H1 (cell line): ENCODE measurements at regions not wholly inside any gene's neighbourhood (a gene's known extent, or its start where the extent isn't known, plus 50 kb on each side); places are given as distances from the start of the nearest gene placed in this dataset.

Experiments
- ASH2L ChIP-seq: fragments of 200-600, 300-600 bp; sonication (generic); IDR thresholded peaks from one replicate; pipeline ENCODE4 v1.7.1; 2017; ENCODE audit warnings: low read length
- CREB1 ChIP-seq: IDR thresholded peaks from 2 replicates; pipeline ENCODE4 v1.6.1; 2012; ENCODE audit warnings: inconsistent platforms
- HDAC6 ChIP-seq: IDR thresholded peaks from one replicate; pipeline ENCODE4 v1.7.1; 2012; ENCODE audit warnings: low read depth, mild to moderate bottlenecking, inconsistent platforms, low read length, moderate library complexity
- MAFK ChIP-seq: IDR thresholded peaks from 2 replicates; pipeline ENCODE4 v1.6.1; 2012; ENCODE audit warnings: low read depth, mild to moderate bottlenecking, improper control_type of control experiment, low read length
- NRF1 ChIP-seq: IDR thresholded peaks from 2 replicates; pipeline ENCODE4 v1.6.1; 2011; ENCODE audit warnings: mild to moderate bottlenecking, low read depth, low read length, improper control_type of control experiment
- POLR2AphosphoS5 ChIP-seq: IDR thresholded peaks from 2 replicates; pipeline ENCODE4 v1.6.1; 2011; ENCODE audit warnings: low read depth, low read length
- RAD21 ChIP-seq, 2 experiments: IDR thresholded peaks in 1 of 2; conservative IDR thresholded peaks in 1 of 2; 2 replicates each; pipeline ENCODE4 v1.6.1; 2011; ENCODE audit warnings: low read depth in 2 of 2, low read length in 2 of 2, improper control_type of control experiment in 1 of 2, inconsistent platforms in 1 of 2, mild to moderate bottlenecking in 1 of 2, moderate library complexity in 1 of 2
- SP1 ChIP-seq: IDR thresholded peaks from 2 replicates; pipeline ENCODE4 v1.6.1; 2011; ENCODE audit warnings: low read depth, low read length
- YY1 ChIP-seq: IDR thresholded peaks from 2 replicates; pipeline ENCODE4 v1.6.1; 2011; ENCODE audit warnings: low read depth, mild to moderate bottlenecking, low read length
- TF ChIP-seq, protein P1 (sequence below), 3 experiments: IDR thresholded peaks; 1 replicate in 2 of 3; 2 replicates in 1 of 3; pipeline versions ENCODE4 v1.5.1 to v1.6.1; 2011; ENCODE audit warnings: low read length in 3 of 3, mild to moderate bottlenecking in 3 of 3, inconsistent platforms in 2 of 3, low read depth in 1 of 3, moderate library complexity in 1 of 3; ENCODE audit not compliant: insufficient read depth in 1 of 3; ENCODE audit errors: control extremely low read depth in 1 of 3
- TF ChIP-seq, protein P2 (sequence below): IDR thresholded peaks from 2 replicates; pipeline ENCODE4 v1.6.1; 2012; ENCODE audit warnings: low read length, inconsistent platforms
- TF ChIP-seq, protein P3 (sequence below): IDR thresholded peaks from 2 replicates; pipeline ENCODE4 v1.6.1; 2011; ENCODE audit warnings: low read depth, mild to moderate bottlenecking, low read length; ENCODE audit not compliant: insufficient read depth
- TF ChIP-seq, protein P4 (sequence below): IDR thresholded peaks from 2 replicates; pipeline ENCODE4 v1.6.1; 2011; ENCODE audit warnings: low read length, improper control_type of control experiment

DNA sequence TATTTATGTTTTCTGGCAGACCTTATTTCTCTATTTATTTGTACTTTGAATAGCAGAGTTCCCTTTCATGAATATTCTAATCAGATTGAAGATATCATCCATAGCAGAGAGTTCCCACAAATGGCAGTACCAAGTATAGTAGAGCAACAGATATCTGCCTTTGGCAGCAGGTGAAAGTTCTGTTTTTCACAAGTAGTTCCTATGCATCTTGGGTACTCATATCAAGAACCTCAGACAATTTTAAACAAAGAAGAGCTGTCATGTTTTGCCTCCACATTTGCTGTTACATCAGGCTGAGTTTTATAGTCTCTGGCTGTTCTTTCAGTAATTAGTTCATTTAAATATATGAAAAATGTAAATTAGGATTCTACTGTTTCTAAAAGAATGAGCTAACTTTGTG lies 252.0 kb downstream of the KCNC2 start:
- TF ChIP-seq POLR2AphosphoS5 (no peak), RAD21 (IDR thresholded peaks at IDR 0.05 in 1 of 2, conservative IDR thresholded peaks at IDR 0.05 in 1 of 2; ENCODE audit: low read depth in 2 of 2, low read length in 2 of 2) (no peak), SP1 (no peak), CREB1 (no peak), ASH2L (no peak), NRF1 (no peak), MAFK (no peak), HDAC6 (no peak), YY1 (no peak)
- TF ChIP-seq, protein P1, sequence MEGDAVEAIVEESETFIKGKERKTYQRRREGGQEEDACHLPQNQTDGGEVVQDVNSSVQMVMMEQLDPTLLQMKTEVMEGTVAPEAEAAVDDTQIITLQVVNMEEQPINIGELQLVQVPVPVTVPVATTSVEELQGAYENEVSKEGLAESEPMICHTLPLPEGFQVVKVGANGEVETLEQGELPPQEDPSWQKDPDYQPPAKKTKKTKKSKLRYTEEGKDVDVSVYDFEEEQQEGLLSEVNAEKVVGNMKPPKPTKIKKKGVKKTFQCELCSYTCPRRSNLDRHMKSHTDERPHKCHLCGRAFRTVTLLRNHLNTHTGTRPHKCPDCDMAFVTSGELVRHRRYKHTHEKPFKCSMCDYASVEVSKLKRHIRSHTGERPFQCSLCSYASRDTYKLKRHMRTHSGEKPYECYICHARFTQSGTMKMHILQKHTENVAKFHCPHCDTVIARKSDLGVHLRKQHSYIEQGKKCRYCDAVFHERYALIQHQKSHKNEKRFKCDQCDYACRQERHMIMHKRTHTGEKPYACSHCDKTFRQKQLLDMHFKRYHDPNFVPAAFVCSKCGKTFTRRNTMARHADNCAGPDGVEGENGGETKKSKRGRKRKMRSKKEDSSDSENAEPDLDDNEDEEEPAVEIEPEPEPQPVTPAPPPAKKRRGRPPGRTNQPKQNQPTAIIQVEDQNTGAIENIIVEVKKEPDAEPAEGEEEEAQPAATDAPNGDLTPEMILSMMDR (IDR thresholded peaks at IDR 0.05; ENCODE audit: control extremely low read depth in 1 of 3, insufficient read depth in 1 of 3, low read depth in 1 of 3, low read length in 3 of 3): no peak
- TF ChIP-seq, protein P2, sequence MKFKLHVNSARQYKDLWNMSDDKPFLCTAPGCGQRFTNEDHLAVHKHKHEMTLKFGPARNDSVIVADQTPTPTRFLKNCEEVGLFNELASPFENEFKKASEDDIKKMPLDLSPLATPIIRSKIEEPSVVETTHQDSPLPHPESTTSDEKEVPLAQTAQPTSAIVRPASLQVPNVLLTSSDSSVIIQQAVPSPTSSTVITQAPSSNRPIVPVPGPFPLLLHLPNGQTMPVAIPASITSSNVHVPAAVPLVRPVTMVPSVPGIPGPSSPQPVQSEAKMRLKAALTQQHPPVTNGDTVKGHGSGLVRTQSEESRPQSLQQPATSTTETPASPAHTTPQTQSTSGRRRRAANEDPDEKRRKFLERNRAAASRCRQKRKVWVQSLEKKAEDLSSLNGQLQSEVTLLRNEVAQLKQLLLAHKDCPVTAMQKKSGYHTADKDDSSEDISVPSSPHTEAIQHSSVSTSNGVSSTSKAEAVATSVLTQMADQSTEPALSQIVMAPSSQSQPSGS: no peak
- TF ChIP-seq, protein P3, sequence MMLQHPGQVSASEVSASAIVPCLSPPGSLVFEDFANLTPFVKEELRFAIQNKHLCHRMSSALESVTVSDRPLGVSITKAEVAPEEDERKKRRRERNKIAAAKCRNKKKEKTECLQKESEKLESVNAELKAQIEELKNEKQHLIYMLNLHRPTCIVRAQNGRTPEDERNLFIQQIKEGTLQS: no peak
- TF ChIP-seq, protein P4, sequence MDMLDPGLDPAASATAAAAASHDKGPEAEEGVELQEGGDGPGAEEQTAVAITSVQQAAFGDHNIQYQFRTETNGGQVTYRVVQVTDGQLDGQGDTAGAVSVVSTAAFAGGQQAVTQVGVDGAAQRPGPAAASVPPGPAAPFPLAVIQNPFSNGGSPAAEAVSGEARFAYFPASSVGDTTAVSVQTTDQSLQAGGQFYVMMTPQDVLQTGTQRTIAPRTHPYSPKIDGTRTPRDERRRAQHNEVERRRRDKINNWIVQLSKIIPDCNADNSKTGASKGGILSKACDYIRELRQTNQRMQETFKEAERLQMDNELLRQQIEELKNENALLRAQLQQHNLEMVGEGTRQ: no peak
